Bronchial epithelial cell (primary cell): ENCODE measurements at regions not wholly inside any gene's neighbourhood (a gene's known extent, or its start where the extent isn't known, plus 50 kb on each side); places are given as distances from the start of the nearest gene placed in this dataset.

ENCODE experiments used
- DNase-seq: peaks from one replicate; pipeline ENCODE4 v3.0.0-alpha.2; 2010; ENCODE audit warnings: low read depth
- FAIRE-seq: peaks from 2 replicates; lab custom pipeline; 2011; peaks lifted over from hg19 to GRCh38; lab: Jason Lieb, UNC
- H3K27me3 ChIP-seq: 2 replicates; pipeline ENCODE4 v1.5.1; 2011; ENCODE audit warnings: low read length; ENCODE audit not compliant: control insufficient read depth, insufficient read depth
- H3K36me3 ChIP-seq: 2 replicates; pipeline ENCODE4 v1.5.1; 2011; ENCODE audit warnings: low read length; ENCODE audit not compliant: control insufficient read depth, insufficient read depth
- H3K4me3 ChIP-seq: 2 replicates; pipeline ENCODE4 v1.5.1; 2011; ENCODE audit warnings: mild to moderate bottlenecking, low read depth, low read length, control low read depth
- TF ChIP-seq, protein P1 (sequence below): IDR thresholded peaks from 2 replicates; pipeline ENCODE4 v1.5.1; 2011; ENCODE audit warnings: mild to moderate bottlenecking, moderate library complexity, low read length, control low read depth, inconsistent platforms; ENCODE audit not compliant: insufficient read depth, severe bottlenecking

DNA sequence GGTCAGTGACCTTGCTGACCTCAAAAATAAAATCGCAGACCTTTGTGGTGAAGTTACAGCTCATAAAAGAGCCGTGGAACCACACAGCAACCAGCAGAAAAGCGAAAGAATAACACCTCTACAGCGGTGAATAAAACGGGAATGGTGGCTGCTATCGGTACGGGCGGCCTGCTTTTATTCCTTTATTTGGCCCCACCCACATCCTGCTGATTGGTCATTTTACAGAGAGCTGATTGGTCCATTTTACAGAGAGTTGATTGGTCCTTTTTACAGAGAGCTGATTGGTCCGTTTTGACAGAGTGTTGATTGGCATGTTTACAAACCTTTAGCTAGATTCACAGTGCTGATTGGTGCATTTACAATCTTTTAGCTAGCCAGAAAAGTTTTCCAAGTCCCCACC is 80.7 kb upstream of the ATP10A start:
- H3K4me3 ChIP-seq: no peak overlapping the region
- DNase-seq (no peak), FAIRE-seq (no peak)
- no peaks in the 10 kb centered on the region for H3K36me3 ChIP-seq
- no peaks in the 10 kb centered on the region for H3K27me3 ChIP-seq
- TF ChIP-seq, protein P1, sequence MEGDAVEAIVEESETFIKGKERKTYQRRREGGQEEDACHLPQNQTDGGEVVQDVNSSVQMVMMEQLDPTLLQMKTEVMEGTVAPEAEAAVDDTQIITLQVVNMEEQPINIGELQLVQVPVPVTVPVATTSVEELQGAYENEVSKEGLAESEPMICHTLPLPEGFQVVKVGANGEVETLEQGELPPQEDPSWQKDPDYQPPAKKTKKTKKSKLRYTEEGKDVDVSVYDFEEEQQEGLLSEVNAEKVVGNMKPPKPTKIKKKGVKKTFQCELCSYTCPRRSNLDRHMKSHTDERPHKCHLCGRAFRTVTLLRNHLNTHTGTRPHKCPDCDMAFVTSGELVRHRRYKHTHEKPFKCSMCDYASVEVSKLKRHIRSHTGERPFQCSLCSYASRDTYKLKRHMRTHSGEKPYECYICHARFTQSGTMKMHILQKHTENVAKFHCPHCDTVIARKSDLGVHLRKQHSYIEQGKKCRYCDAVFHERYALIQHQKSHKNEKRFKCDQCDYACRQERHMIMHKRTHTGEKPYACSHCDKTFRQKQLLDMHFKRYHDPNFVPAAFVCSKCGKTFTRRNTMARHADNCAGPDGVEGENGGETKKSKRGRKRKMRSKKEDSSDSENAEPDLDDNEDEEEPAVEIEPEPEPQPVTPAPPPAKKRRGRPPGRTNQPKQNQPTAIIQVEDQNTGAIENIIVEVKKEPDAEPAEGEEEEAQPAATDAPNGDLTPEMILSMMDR: no peak

DNA sequence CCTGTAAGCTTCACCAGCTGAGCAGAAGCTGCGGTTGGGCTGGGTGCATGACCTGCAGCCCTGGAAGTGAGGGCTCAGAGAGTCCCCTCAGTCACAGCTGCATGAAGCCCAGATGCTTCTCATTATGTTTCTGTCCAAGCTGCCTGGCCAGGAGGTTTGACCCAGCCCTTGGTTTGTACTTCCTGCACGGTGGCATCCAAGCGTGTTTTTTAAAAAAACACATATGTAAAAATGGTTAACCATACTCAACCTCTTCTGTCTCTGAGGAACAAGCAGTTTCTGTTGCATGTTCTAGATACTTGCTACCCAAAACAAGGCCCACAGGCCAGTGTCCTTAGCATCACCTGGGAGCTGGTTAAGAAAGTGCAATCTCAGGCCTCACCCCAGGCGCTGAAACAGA is 76.0 kb upstream of the ATP10A start:
- FAIRE-seq: no peak

DNA sequence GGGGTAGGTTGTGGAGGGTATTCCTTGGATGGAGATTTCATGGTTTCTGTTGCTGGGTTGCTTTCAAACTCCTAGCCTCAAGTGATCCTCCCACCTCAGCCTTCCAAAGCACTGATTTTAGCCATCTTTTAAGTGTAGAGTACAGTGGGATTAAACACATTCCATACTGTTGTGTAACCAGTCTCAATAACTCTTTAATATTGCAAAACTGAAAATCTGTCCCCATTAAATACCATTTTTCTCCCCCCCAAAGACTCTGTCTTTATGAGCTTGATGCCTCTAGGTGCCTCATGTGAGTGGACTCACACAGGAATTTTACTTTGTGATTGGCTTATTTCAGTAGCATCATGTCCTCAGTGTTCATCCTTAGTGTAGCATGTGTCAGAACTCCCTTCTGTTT is 74.7 kb upstream of the ATP10A start:
- Histone ChIP-seq H3K4me3 (no peak overlapping the region), H3K27me3 (no peaks in the 10 kb centered on the region), H3K36me3 (no peaks in the 10 kb centered on the region)
- DNase-seq (no peak), FAIRE-seq (no peak)
- TF ChIP-seq, protein P1: no peak

More for the DNA sequence above, 76.0 kb upstream of the ATP10A start:
- no peak for DNase-seq
- Histone ChIP-seq H3K27me3 (no peaks in the 10 kb centered on the region), H3K4me3 (no peak overlapping the region), H3K36me3 (no peaks in the 10 kb centered on the region)
- TF ChIP-seq, protein P1: no peak

DNA sequence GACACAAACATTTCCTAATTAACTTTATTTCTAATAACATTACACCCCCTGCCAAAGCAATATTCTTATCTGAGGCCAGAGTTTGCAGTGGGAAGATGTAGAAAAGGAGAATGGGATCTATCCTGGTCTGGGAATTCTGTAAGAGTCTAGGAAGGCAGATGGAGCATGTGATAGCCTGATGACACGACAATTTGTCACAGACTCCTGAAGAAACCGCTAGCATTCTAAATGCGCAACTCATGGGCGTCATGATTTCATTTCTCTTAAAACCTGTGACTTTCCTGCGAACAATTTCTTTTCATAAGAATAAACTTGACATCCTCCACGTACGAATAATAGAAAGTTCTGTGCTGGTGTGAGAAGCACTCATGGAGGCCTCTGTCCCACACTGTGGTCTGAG is 72.9 kb upstream of the ATP10A start:
- Histone ChIP-seq H3K27me3 (no peaks in the 10 kb centered on the region), H3K4me3 (no peak overlapping the region), H3K36me3 (no peaks in the 10 kb centered on the region)
- no peak for DNase-seq
- TF ChIP-seq, protein P1: no peak
- no peak for FAIRE-seq

DNA sequence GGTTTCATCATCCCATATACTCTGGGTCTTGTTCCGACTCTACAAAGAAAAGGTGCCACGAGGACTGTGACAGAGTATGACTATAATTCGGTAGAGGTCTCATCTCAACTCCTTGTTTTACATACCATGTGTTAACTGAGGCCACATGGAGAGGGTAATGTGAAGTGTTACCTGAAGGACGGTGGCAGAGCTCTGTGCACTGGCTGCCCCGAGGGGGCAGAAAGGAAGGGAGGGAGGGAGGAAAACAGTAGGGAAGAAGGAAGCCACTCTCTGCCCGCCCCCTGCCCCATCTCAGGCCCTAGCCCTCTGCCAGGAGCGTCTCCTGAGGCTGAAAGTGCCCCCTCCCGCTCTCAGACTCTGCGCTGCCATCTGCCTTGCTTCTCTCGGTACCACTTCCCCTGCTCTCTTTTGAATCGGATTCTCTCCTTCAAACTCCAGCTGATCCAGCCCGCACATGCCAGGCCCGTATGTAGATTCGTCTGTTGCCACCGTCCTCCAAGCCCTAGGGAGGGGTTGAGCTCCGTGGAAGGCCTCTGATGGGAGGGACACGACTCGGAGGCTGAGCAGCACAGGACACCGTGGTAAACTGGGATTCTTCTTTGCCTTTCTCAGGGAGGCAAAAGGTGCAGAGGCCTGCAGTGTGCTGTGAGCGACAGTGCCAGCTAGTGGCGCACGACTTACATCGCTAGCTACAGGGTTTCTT is 70.5 kb upstream of the ATP10A start:
- FAIRE-seq (no peak), DNase-seq (peak; percentile 68)
- H3K4me3 ChIP-seq: peak overlapping the region; percentile 23
- H3K36me3 ChIP-seq: no peaks in the 10 kb centered on the region
- TF ChIP-seq, protein P1: peak; percentile 97
- H3K27me3 ChIP-seq: no peaks in the 10 kb centered on the region

DNA sequence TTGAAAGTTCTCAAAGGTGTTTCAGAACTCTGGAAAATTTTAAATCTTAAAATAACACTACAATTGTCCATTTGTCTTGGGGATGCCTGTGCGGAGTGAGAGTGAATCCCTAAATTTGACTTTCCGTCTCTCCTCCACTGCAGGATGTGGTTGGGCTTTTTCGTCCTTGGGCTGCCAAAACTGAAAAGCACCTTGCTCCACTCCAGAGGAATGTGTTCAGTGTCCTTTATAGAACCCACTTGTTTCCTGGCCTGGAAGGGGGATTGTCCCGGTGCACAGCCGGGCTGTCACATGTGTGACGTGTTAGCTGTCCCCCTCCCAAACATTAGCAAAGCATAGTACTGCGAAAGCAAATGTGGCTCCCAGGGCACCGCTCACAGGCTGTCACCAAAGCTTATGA is 69.6 kb upstream of the ATP10A start:
- Histone ChIP-seq H3K36me3 (no peaks in the 10 kb centered on the region), H3K27me3 (no peaks in the 10 kb centered on the region), H3K4me3 (no peak overlapping the region)
- no peak for FAIRE-seq
- TF ChIP-seq, protein P1: no peak
- no peak for DNase-seq
